Pons (tissue), 1 donor: ENCODE measurements at regions not wholly inside any gene's neighbourhood (a gene's known extent, or its start where the extent isn't known, plus 50 kb on each side); places are given as distances from the start of the nearest gene placed in this dataset.

ENCODE experiments used
- DNase-seq: peaks from one replicate; pipeline ENCODE4 v3.0.0-alpha.2; 2016; ENCODE audit warnings: low spot score

- DNase-seq, result no peak
Observed at GRCh38 chrX:51798701-51799100, 55.5 kb downstream of the GSPT2 start.

DNA sequence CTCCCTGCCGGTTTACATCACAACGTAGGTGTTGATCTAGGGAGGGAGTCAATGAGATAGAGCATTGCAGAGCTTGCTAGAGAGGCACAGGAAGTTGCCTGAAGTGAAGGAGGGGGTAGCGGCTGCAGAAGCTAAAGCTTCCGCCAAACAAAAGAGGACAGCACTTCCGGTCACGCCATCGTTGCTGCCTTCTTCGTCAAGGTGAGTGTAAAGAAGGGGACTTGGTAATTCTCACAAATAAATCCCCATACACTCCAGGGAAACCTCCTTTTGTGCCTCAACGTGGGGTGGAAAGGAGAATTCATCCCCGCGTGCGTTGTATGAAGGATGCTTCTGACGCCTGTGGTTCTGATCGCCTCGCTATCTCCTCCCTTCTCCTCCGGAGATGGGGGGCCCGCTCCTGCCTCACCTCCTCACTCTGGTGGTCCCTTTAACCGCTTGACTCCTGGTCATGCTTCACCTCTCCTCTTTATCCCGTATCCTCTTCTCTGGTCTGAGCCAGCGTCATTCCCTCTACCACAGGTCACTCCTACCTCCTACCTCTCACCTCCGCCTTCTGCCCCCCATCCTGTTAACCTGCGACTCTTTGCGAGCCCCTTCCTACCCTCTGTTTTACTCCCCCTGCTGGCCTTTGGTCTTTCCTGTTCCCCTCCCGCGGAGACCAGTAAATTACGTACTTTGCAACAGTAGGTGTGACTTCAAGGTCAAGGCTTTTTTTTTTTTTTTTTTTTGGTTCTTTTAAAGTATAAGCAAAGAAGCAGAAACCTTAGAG, 59.9 kb downstream of the GSPT2 start:
- DNase-seq, result peak; percentile 42

DNA sequence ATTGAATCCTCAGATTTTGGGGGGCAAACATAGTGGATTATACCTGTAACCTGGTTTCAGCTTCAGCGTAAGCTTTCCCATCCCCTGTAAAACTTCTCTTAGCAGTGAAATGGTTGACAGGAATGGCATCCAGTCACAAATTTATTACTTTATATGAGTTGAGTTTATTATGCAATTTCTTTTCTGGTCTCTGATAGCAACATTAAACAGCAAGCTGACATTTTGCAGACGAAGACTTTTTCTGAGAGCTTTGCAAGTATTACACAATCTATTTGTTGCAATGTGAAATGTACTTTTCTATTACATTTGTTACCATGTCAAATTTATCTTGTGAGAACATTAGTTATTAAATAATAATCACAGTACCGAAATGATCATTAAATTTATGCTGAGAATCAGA, 60.6 kb downstream of the GSPT2 start:
- no peak for DNase-seq

- DNase-seq, result no peak
Observed at GRCh38 chrX:51804741-51805140, 61.5 kb downstream of the GSPT2 start.

DNA sequence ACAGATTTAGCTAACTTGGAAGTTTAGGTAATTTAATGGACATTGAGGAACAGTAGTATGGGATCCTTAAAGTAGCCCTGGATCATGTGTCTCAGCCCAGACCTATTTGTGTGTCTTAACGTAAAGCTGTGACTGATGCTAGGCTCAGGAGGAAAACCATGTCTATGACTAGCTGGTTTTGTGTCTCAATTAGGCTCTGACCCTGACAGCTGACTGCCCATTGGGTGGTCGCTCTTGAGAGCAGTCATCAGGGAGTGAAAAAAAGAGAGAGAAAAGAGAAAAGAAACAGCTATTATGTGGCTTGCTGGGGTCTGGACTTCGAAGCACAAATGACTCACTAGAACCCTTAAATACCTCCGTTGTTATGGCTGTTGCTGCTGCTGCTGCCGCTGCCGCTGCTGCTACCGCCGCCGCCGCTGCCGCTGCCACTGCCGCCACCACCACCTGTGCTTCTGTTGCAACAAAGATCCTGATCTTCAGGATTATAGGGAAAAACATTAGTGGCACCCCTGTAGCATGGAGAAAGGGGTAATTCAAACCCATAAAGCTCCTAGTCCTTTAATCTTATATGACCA, 70.7 kb downstream of the GSPT2 start:
- no peak for DNase-seq

GRCh38 chrX:51824061-51824460, 69.4 kb upstream of the MAGED1 start:
- DNase-seq, result no peak

DNA sequence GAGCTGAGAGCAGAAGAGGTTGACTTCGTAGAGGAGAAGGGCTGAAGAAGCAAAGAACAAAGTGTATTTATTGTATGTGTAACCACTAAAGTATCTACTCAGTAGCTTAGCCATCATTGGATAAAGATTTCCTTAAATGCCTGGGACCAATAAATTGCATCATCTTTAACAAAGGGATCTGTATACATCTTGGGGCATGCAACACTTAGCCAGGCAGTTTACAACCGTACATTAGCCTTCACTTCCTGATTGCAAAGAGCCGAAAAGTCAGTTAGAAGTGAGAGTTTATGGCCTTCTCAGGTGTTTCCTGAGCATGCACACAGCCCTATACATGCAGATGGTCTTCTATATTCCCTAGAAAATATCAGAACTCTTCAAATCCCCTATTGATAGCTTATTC, 68.0 kb upstream of the MAGED1 start:
- DNase-seq, result no peak

GRCh38 chrX:51834076-51834475, 59.3 kb upstream of the MAGED1 start:
- no peak for DNase-seq

- no peak for DNase-seq
Observed at GRCh38 chrX:51836823-51837222, 56.6 kb upstream of the MAGED1 start.

GRCh38 chrX:51837451-51837850, 56.0 kb upstream of the MAGED1 start:
- no peak for DNase-seq

DNA sequence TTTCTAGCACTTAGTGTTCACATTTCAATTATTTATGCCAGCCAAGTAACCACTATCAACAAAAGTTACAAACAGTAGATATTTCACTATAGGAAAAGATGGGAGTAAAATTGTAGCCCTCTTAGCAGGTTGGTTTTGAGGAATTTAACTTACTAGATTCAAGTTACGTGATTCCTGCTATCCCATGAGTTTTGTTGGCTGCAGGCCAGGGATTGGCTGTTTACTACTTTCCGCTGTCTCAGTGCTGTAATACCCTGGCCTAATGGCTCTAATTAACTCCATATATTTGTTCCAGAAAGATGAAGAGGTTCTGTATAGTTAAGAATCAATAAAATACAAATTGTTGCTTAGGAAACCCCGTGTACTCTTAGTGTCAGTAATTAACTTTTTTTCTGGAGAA, 55.5 kb upstream of the MAGED1 start:
- peak; percentile 24 for DNase-seq
